Lung (tissue), 11 donors: ENCODE measurements at regions not wholly inside any gene's neighbourhood (a gene's known extent, or its start where the extent isn't known, plus 50 kb on each side); places are given as distances from the start of the nearest gene placed in this dataset.

Experiments
- ATAC-seq: fragments of 200-7000 bp; cut with Tn5 transposase; one replicate; pipeline ENCODE4 v1.9.1; 2020; ENCODE audit warnings: moderate number of reproducible peaks; ENCODE audit not compliant: insufficient read depth, low FRiP score
- DNase-seq, 3 donors: peaks; one replicate each; pipeline ENCODE4 v3.0.0-alpha.2; 2013 to 2017
- H3K27ac ChIP-seq, 2 donors: one replicate each; pipeline ENCODE4 v1.5.1; 2013; ENCODE audit warnings: mild to moderate bottlenecking in 2 of 2, moderate library complexity in 2 of 2, control low read depth in 1 of 2, inconsistent platforms in 1 of 2, low read depth in 1 of 2, low read length in 1 of 2
- H3K27me3 ChIP-seq, 3 donors: one replicate each; pipeline ENCODE4 v1.5.1; 2013; ENCODE audit warnings: low read length in 2 of 3; ENCODE audit not compliant: control insufficient read depth in 3 of 3, insufficient read depth in 3 of 3
- H3K36me3 ChIP-seq, 4 donors: one replicate each; pipeline ENCODE4 v1.5.1; 2013; ENCODE audit warnings: low read length in 4 of 4, mild to moderate bottlenecking in 1 of 4, moderate library complexity in 1 of 4; ENCODE audit not compliant: control insufficient read depth in 4 of 4, insufficient read depth in 4 of 4
- H3K4me1 ChIP-seq, 5 donors: one replicate each; pipeline ENCODE4 v1.5.1; 2013; ENCODE audit warnings: low read length in 5 of 5, mild to moderate bottlenecking in 2 of 5, moderate library complexity in 1 of 5; ENCODE audit not compliant: control insufficient read depth in 5 of 5, insufficient read depth in 5 of 5
- H3K4me3 ChIP-seq: one replicate; pipeline ENCODE4 v1.5.1; 2013; ENCODE audit warnings: mild to moderate bottlenecking, control low read depth, moderate library complexity
- H3K9ac ChIP-seq, 2 donors: one replicate each; pipeline ENCODE4 v1.5.1; 2013; ENCODE audit warnings: low read length in 2 of 2, control low read depth in 1 of 2; ENCODE audit not compliant: insufficient read depth in 1 of 2
- H3K9me3 ChIP-seq, 4 donors: one replicate each; pipeline ENCODE4 v1.5.1; 2013; ENCODE audit warnings: low read length in 3 of 4, mild to moderate bottlenecking in 1 of 4, moderate library complexity in 1 of 4; ENCODE audit not compliant: control insufficient read depth in 4 of 4, insufficient read depth in 3 of 4
- CTCF ChIP-seq: IDR thresholded peaks from 2 replicates; pipeline ENCODE4 v1.5.1; 2012; ENCODE audit warnings: mild to moderate bottlenecking; ENCODE audit errors: control extremely low read depth, extremely low read depth
- WGBS, 2 donors: extraction: QIAGEN DNeasy Blood & Tissue Kit; methylation state at CpG; one replicate each; pipeline ENCODE4 v1.1.7; 2013; 5-methylcytosine and 5-hydroxymethylcytosine counted together
- donor health status: control.
- donor health status: control.
- donor health status: Bipolar disorder and iron deficiency.
- donor health status: healthy.
- donor health status: DM: yes; HTN: yes; CAD: no.

- Histone ChIP-seq H3K27me3 (no peaks in the 10 kb centered on the region), H3K4me3 (no peak overlapping the region), H3K4me1 (no peaks in the 10 kb centered on the region), H3K9me3 (peaks cover 0 to 6% (median 0%) of the 10 kb centered on the region in 4 donors), H3K27ac (no peak overlapping the region), H3K9ac (no peak overlapping the region), H3K36me3 (no peaks in the 10 kb centered on the region)
- WGBS, 2 donors: 60 to 75% methylated on average over 8 of the region's 8 CpGs
- TF ChIP-seq CTCF: no peak
- no peak for ATAC-seq
- no peak for DNase-seq
Measured at GRCh38 chr2:118548880-118549488, 298.5 kb downstream of the EN1 start.

GRCh38 chr2:118539290-118539689 lies 308.2 kb downstream of the EN1 start:
- Histone ChIP-seq H3K4me1 (no peaks in the 10 kb centered on the region), H3K9me3 (peaks cover 0 to 15% (median 0%) of the 10 kb centered on the region in 4 donors), H3K9ac (no peak overlapping the region), H3K36me3 (no peaks in the 10 kb centered on the region), H3K4me3 (no peak overlapping the region), H3K27ac (no peak overlapping the region), H3K27me3 (no peaks in the 10 kb centered on the region)
- ATAC-seq (no peak), DNase-seq (peak in 1 of 3 donors; percentile 10)
- no peak for TF ChIP-seq CTCF
- 52 to 62% methylated on average over 7 of the region's 7 CpGs for WGBS, 2 donors

- H3K4me3 ChIP-seq: no peak overlapping the region
- H3K9ac ChIP-seq: no peak overlapping the region
- WGBS, 2 donors: 84 to 90% methylated on average over 4 of the region's 4 CpGs
- H3K27ac ChIP-seq: no peak overlapping the region
- DNase-seq: no peak
- no peak for TF ChIP-seq CTCF
- H3K9me3 ChIP-seq: peaks cover 0 to 5% (median 0%) of the 10 kb centered on the region in 4 donors
- H3K27me3 ChIP-seq: no peaks in the 10 kb centered on the region
- no peaks in the 10 kb centered on the region for H3K4me1 ChIP-seq
- H3K36me3 ChIP-seq: no peaks in the 10 kb centered on the region
- ATAC-seq: no peak
Measured at GRCh38 chr2:118536306-118536705, 311.1 kb downstream of the EN1 start.

- H3K36me3 ChIP-seq: no peaks in the 10 kb centered on the region
- H3K9ac ChIP-seq: no peak overlapping the region
- DNase-seq (no peak), ATAC-seq (no peak)
- no peak for TF ChIP-seq CTCF
- WGBS, 2 donors: 82 to 87% methylated on average over 3 of the region's 3 CpGs
- H3K27ac ChIP-seq: no peak overlapping the region
- H3K4me1 ChIP-seq: no peaks in the 10 kb centered on the region
- peaks cover 0 to 5% (median 0%) of the 10 kb centered on the region in 4 donors for H3K9me3 ChIP-seq
- no peaks in the 10 kb centered on the region for H3K27me3 ChIP-seq
- H3K4me3 ChIP-seq: no peak overlapping the region
Measured at GRCh38 chr2:118535818-118536212, 311.6 kb downstream of the EN1 start.
